ENCODE measurements at regions not wholly inside any gene's neighbourhood (a gene's known extent, or its start where the extent isn't known, plus 50 kb on each side); places are given as distances from the start of the nearest gene placed in this dataset.

GRCh38 chr16:5761592-5761991 lies 664.0 kb upstream of the EEF2KMT start:
- Histone ChIP-seq H3K27me3 (ENCODE audit: control insufficient read depth, insufficient read depth, low read length) (no peaks in the 10 kb centered on the region), H3K27ac (ENCODE audit: low read depth in 2 of 2, low read length in 2 of 2) (no peak overlapping the region), H3K4me3 (ENCODE audit: low read length in 3 of 3) (no peak overlapping the region), H3K36me3 (ENCODE audit: control insufficient read depth in 2 of 3, insufficient read depth in 3 of 3, low read length in 3 of 3) (no peaks in the 10 kb centered on the region), H3K4me1 (ENCODE audit: control insufficient read depth in 2 of 3, insufficient read depth in 2 of 3, low read depth in 1 of 3, low read length in 3 of 3) (no peaks in the 10 kb centered on the region), H3K9me3 (ENCODE audit: control insufficient read depth in 2 of 3, insufficient read depth in 1 of 3, low read length in 3 of 3) (no peaks in the 10 kb centered on the region), H3K9ac (ENCODE audit: low read length in 3 of 3) (no peak overlapping the region)
- intact Hi-C loops (cut with DNase I): no loop called here
- FAIRE-seq (no peak), DNase-seq (no peak)
- TF ChIP-seq, protein P1, sequence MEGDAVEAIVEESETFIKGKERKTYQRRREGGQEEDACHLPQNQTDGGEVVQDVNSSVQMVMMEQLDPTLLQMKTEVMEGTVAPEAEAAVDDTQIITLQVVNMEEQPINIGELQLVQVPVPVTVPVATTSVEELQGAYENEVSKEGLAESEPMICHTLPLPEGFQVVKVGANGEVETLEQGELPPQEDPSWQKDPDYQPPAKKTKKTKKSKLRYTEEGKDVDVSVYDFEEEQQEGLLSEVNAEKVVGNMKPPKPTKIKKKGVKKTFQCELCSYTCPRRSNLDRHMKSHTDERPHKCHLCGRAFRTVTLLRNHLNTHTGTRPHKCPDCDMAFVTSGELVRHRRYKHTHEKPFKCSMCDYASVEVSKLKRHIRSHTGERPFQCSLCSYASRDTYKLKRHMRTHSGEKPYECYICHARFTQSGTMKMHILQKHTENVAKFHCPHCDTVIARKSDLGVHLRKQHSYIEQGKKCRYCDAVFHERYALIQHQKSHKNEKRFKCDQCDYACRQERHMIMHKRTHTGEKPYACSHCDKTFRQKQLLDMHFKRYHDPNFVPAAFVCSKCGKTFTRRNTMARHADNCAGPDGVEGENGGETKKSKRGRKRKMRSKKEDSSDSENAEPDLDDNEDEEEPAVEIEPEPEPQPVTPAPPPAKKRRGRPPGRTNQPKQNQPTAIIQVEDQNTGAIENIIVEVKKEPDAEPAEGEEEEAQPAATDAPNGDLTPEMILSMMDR (IDR thresholded peaks at IDR 0.05; ENCODE audit: borderline replicate concordance, extremely low read depth, insufficient read depth): no peak

DNA sequence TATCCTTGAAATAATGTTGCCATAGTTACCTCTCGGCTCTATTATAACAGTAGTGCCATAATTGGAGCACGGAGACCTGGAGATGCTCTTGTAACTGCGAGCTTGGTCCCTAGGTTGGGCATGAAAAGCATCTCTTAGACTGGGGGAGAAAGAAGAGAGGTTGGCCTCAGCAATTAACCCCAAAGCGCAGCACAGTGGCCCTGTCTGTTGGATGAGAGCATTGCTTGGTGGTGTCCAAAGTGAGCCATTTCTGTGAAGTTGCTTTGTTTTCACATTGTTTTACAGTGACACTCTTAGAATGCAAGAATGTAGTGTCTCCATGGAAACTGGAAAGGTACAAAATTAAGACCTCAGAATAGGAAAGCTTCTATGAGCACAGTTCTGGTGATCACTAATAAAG lies 660.7 kb upstream of the EEF2KMT start:
- Histone ChIP-seq H3K4me3 (ENCODE audit: low read length in 3 of 3) (no peak overlapping the region), H3K9ac (ENCODE audit: low read length in 3 of 3) (no peak overlapping the region), H3K27me3 (ENCODE audit: control insufficient read depth, insufficient read depth, low read length) (no peaks in the 10 kb centered on the region), H3K36me3 (ENCODE audit: control insufficient read depth in 2 of 3, insufficient read depth in 3 of 3, low read length in 3 of 3) (no peaks in the 10 kb centered on the region), H3K9me3 (ENCODE audit: control insufficient read depth in 2 of 3, insufficient read depth in 1 of 3, low read length in 3 of 3) (no peaks in the 10 kb centered on the region), H3K27ac (ENCODE audit: low read depth in 2 of 2, low read length in 2 of 2) (no peak overlapping the region), H3K4me1 (ENCODE audit: control insufficient read depth in 2 of 3, insufficient read depth in 2 of 3, low read depth in 1 of 3, low read length in 3 of 3) (no peaks in the 10 kb centered on the region)
- FAIRE-seq (no peak), DNase-seq (no peak)
- intact Hi-C loops (cut with DNase I): no loop called here
- TF ChIP-seq, protein P1 (IDR thresholded peaks at IDR 0.05; ENCODE audit: borderline replicate concordance, extremely low read depth, insufficient read depth): no peak

DNA sequence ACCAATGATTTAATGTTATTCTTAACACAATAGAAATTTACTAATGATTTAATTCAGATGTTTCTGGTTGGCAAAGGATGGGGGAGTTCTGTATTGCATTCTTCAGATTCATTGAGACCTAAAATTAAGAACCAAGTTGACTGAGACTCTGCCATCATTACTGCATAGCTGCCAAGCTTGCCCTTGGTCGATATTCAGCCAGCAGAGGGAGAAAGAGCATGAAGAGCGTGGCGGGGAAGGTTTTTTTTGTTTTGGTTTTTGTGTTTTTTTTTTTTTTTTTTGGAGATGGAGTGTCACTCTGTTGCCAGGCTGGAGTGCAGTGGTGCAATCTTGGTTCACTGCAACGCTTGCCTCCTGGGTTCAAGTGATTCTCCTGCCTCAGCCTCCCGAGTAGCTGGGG lies 659.4 kb upstream of the EEF2KMT start:
- no peak for DNase-seq
- no peaks in the 10 kb centered on the region for H3K4me1 ChIP-seq (ENCODE audit: control insufficient read depth in 2 of 3, insufficient read depth in 2 of 3, low read depth in 1 of 3, low read length in 3 of 3)
- no peaks in the 10 kb centered on the region for H3K9me3 ChIP-seq (ENCODE audit: control insufficient read depth in 2 of 3, insufficient read depth in 1 of 3, low read length in 3 of 3)
- TF ChIP-seq, protein P1 (IDR thresholded peaks at IDR 0.05; ENCODE audit: borderline replicate concordance, extremely low read depth, insufficient read depth): no peak
- H3K9ac ChIP-seq (ENCODE audit: low read length in 3 of 3): no peak overlapping the region
- intact Hi-C loops (cut with DNase I): no loop called here
- H3K36me3 ChIP-seq (ENCODE audit: control insufficient read depth in 2 of 3, insufficient read depth in 3 of 3, low read length in 3 of 3): no peaks in the 10 kb centered on the region
- FAIRE-seq: no peak
- H3K27ac ChIP-seq (ENCODE audit: low read depth in 2 of 2, low read length in 2 of 2): no peak overlapping the region
- no peak overlapping the region for H3K4me3 ChIP-seq (ENCODE audit: low read length in 3 of 3)
- H3K27me3 ChIP-seq (ENCODE audit: control insufficient read depth, insufficient read depth, low read length): no peaks in the 10 kb centered on the region

DNA sequence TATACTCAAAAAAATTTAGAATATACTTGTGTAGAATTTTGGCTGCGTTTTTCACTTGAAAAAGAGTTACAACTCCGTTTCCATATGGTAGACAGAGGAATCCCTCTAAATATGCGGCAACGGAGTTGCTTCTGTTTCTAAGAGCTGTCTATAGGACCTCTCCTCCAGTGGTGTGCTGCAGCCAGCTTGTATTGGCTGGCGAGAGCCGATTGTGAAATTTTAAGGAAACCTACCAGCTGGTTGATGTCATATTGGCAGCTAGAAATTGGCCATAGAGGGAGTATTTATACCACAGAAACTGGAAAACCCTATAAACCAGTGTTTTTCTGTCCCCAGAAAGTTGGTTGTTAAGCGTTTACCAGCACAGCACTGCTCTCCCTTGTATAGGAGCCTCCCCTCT lies 655.8 kb upstream of the EEF2KMT start:
- Histone ChIP-seq H3K9me3 (ENCODE audit: control insufficient read depth in 2 of 3, insufficient read depth in 1 of 3, low read length in 3 of 3) (no peaks in the 10 kb centered on the region), H3K27ac (ENCODE audit: low read depth in 2 of 2, low read length in 2 of 2) (no peak overlapping the region), H3K9ac (ENCODE audit: low read length in 3 of 3) (no peak overlapping the region), H3K27me3 (ENCODE audit: control insufficient read depth, insufficient read depth, low read length) (no peaks in the 10 kb centered on the region), H3K4me1 (ENCODE audit: control insufficient read depth in 2 of 3, insufficient read depth in 2 of 3, low read depth in 1 of 3, low read length in 3 of 3) (no peaks in the 10 kb centered on the region), H3K36me3 (ENCODE audit: control insufficient read depth in 2 of 3, insufficient read depth in 3 of 3, low read length in 3 of 3) (no peaks in the 10 kb centered on the region), H3K4me3 (ENCODE audit: low read length in 3 of 3) (no peak overlapping the region)
- FAIRE-seq (no peak), DNase-seq (no peak)
- TF ChIP-seq, protein P1 (IDR thresholded peaks at IDR 0.05; ENCODE audit: borderline replicate concordance, extremely low read depth, insufficient read depth): no peak
- intact Hi-C loops (cut with DNase I): no loop called here
